ENCODE measurements at regions not wholly inside any gene's neighbourhood (a gene's known extent, or its start where the extent isn't known, plus 50 kb on each side); places are given as distances from the start of the nearest gene placed in this dataset.

- no peak for TF ChIP-seq CTCF (IDR thresholded peaks at IDR 0.05)
- no peak for TF ChIP-seq POLR2A (IDR thresholded peaks at IDR 0.05)
Observed at GRCh38 chr12:34345801-34346200, 323.5 kb downstream of the ALG10 start.

All from thyroid gland (tissue), 4 donors.